Activated CD8-positive, alpha-beta memory T cell treated with anti-CD3 and anti-CD28 coated beads, Interleukin-2, amount 10 ng/mL, durations not matched to agents 7 days and 5 days (primary cell): ENCODE measurements at regions not wholly inside any gene's neighbourhood (a gene's known extent, or its start where the extent isn't known, plus 50 kb on each side); places are given as distances from the start of the nearest gene placed in this dataset.
"Not testable (repeated sequence)": the region's sequence is repeated elsewhere in the genome, so short reads cannot be mapped to it uniquely, and the experiment has no call there.

Experiments used
- ATAC-seq: fragments of 150-1000 bp; cut with Tn5 transposase; one replicate; pipeline ENCODE4 v1.10.0; 2021; ENCODE audit warnings: moderate library complexity
- CTCF ChIA-PET: fragments of 350-600 bp; sonication (Branson Sonifier 250); formaldehyde crosslinking; loops from one replicate; lab custom pipeline; 2021; ENCODE audit warnings: antibody characterized with exemption; lab: Charles Lee
- DNase-seq: peaks from one replicate; pipeline ENCODE4 v3.0.0-alpha.2; 2020
- H3K27ac Mint-ChIP-seq: one replicate; pipeline ENCODE4 v1.8.0; 2021; ENCODE audit warnings: mild to moderate bottlenecking, mixed read lengths
- H3K27me3 Mint-ChIP-seq: one replicate; pipeline ENCODE4 v1.8.0; 2021; ENCODE audit warnings: mixed read lengths
- H3K36me3 Mint-ChIP-seq: one replicate; pipeline ENCODE4 v1.8.0; 2021; ENCODE audit warnings: mild to moderate bottlenecking, mixed read lengths
- H3K4me1 Mint-ChIP-seq: one replicate; pipeline ENCODE4 v1.8.0; 2021; ENCODE audit warnings: mixed read lengths
- H3K4me3 Mint-ChIP-seq: one replicate; pipeline ENCODE4 v1.8.0; 2021; ENCODE audit warnings: mild to moderate bottlenecking, moderate library complexity, mixed read lengths
- H3K9me3 Mint-ChIP-seq: one replicate; pipeline ENCODE4 v1.8.0; 2022; ENCODE audit warnings: low read depth, mixed read lengths

DNA sequence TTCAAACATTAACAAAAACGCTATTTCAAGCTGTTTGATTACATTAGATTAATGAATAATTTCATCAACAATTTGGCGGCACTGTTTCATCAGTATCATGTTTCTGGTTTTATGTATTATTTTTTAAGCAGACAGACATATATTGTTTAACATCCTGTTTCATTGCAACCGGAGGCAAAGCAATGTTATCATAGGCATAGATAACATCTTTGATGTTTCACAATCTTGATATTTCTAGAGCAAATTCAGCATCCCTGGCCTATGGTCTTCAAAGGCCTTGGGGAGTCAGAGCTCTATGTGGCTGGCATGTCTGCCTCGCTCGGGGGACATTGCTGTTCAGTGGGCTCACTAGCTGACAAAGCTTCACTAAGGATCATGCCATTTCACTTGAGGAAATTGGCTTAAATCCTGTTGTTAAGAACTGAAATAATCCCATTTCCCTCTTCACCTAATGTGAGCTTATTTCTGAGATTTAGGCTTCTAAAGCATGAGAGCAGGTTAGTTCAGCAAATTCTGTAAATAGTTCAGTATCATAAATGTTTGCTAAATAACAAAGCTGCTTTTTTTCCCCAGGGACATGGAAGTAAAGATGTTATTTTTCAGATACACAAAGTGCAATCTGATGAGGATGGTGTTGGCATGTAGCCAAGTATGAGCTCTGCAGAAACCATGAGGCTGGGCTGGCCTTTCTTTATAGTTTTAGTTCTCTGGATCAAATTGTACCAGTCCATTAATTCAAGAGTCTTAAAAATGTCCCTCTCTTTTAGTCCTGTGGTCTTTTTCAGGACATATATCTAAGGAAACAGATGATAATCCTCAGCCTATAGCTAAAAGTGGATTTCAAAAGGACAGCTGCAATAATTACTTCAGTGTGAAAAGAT is 941.4 kb downstream of the PLOD2 start:
- no peak for DNase-seq
- Mint-ChIP-seq H3K27me3 (no peaks in the 10 kb centered on the region), H3K4me3 (no peak overlapping the region), H3K36me3 (no peaks in the 10 kb centered on the region), H3K4me1 (no peaks in the 10 kb centered on the region), H3K9me3 (peaks cover 7% of the 10 kb centered on the region), H3K27ac (no peak overlapping the region)
- ATAC-seq: no peak
- CTCF ChIA-PET: no interaction called here

DNA sequence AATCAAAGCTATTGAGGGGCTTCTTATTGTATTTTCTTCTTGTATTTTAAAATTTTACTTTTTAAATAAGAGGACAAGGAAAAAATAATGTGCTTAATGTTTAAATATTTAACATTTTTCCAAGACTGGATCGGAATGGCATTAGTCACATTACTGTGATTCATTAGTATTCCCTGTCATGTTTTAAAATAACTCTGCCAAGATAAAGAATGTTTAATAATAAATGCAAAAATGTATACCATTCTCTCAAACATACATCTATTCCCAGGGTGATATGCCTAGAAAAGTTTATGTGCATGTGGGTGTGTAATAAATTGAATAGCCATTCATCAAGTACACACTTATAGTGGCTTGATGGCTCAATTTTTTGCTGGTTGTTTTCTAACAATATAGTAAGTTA is 936.1 kb downstream of the PLOD2 start:
- H3K9me3 Mint-ChIP-seq: peaks cover 9% of the 10 kb centered on the region
- DNase-seq (no peak), ATAC-seq (no peak)
- no peaks in the 10 kb centered on the region for H3K27me3 Mint-ChIP-seq
- CTCF ChIA-PET: no interaction called here
- no peaks in the 10 kb centered on the region for H3K36me3 Mint-ChIP-seq
- H3K4me3 Mint-ChIP-seq: no peak overlapping the region
- H3K27ac Mint-ChIP-seq: no peak overlapping the region
- no peaks in the 10 kb centered on the region for H3K4me1 Mint-ChIP-seq

- H3K36me3 Mint-ChIP-seq: no peaks in the 10 kb centered on the region
- no peak overlapping the region for H3K4me3 Mint-ChIP-seq
- no peaks in the 10 kb centered on the region for H3K27me3 Mint-ChIP-seq
- no peak overlapping the region for H3K27ac Mint-ChIP-seq
- DNase-seq: no peak
- H3K9me3 Mint-ChIP-seq: peaks cover 5% of the 10 kb centered on the region
- no peaks in the 10 kb centered on the region for H3K4me1 Mint-ChIP-seq
- CTCF ChIA-PET: no interaction called here
- no peak for ATAC-seq
Measured at GRCh38 chr3:145243875-145244274, 917.1 kb downstream of the PLOD2 start.

DNA sequence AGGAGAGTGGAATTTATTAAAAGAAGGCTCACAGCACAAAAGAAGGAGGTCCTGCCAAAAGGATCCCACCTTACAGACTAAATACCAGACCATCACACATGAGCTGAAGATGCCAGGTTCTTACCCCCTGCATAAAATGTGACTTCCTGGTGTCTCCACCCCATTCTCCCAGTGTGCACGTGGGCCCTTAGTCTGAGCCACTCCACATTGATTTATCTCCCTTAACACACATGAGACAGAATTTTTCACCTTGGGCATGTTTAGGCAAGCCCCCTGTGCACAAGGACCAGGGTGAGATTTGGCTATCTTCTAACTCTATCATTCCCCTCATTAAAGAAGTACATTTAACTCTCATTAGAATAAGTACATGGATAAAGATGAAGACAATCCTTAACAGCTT is 916.7 kb downstream of the PLOD2 start:
- Mint-ChIP-seq H3K27me3 (no peaks in the 10 kb centered on the region), H3K9me3 (peaks cover 9% of the 10 kb centered on the region)
- ATAC-seq: no peak

GRCh38 chr3:145246291-145246690 is 914.7 kb downstream of the PLOD2 start:
- no peak for ATAC-seq
- no peak overlapping the region for H3K27ac Mint-ChIP-seq
- no peak for DNase-seq
- H3K36me3 Mint-ChIP-seq: no peaks in the 10 kb centered on the region
- CTCF ChIA-PET: no interaction called here
- H3K4me3 Mint-ChIP-seq: no peak overlapping the region
- peaks cover 12% of the 10 kb centered on the region for H3K9me3 Mint-ChIP-seq
- no peaks in the 10 kb centered on the region for H3K27me3 Mint-ChIP-seq
- no peaks in the 10 kb centered on the region for H3K4me1 Mint-ChIP-seq

More for the DNA sequence above, 916.7 kb downstream of the PLOD2 start:
- Mint-ChIP-seq H3K36me3 (no peaks in the 10 kb centered on the region), H3K27ac (no peak overlapping the region), H3K4me3 (no peak overlapping the region), H3K4me1 (no peaks in the 10 kb centered on the region)
- CTCF ChIA-PET: no interaction called here
- DNase-seq: no peak

GRCh38 chr3:145248928-145249327 is 912.1 kb downstream of the PLOD2 start:
- CTCF ChIA-PET: no interaction called here
- no peak overlapping the region for H3K27ac Mint-ChIP-seq
- ATAC-seq (no peak), DNase-seq (no peak)
- no peak overlapping the region for H3K4me3 Mint-ChIP-seq
- H3K36me3 Mint-ChIP-seq: no peaks in the 10 kb centered on the region
- H3K4me1 Mint-ChIP-seq: no peaks in the 10 kb centered on the region
- no peaks in the 10 kb centered on the region for H3K27me3 Mint-ChIP-seq
- H3K9me3 Mint-ChIP-seq: peaks cover 14% of the 10 kb centered on the region

DNA sequence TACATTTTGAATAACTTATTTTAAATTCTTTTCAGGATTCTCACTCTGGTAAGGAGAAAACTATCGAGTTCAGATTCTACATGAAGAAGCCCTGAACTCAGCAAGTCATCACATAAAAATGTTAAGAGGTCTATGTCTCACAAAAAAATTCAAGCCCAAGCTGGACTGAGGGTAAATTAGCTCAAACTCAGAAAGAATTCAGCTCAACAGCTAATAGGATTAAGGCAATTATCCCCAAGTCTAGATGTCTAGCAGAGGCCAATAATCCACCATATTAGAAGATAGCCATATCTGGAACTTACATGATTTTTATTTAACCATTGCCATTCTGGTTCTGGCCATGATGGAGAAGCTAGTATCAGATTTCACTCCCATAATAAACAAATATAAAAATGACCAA is 909.7 kb downstream of the PLOD2 start:
- H3K4me3 Mint-ChIP-seq: no peak overlapping the region
- H3K36me3 Mint-ChIP-seq: no peaks in the 10 kb centered on the region
- CTCF ChIA-PET: no interaction called here
- ATAC-seq (no peak), DNase-seq (no peak)
- no peaks in the 10 kb centered on the region for H3K27me3 Mint-ChIP-seq
- no peaks in the 10 kb centered on the region for H3K4me1 Mint-ChIP-seq
- no peak overlapping the region for H3K27ac Mint-ChIP-seq
- peaks cover 14% of the 10 kb centered on the region for H3K9me3 Mint-ChIP-seq

DNA sequence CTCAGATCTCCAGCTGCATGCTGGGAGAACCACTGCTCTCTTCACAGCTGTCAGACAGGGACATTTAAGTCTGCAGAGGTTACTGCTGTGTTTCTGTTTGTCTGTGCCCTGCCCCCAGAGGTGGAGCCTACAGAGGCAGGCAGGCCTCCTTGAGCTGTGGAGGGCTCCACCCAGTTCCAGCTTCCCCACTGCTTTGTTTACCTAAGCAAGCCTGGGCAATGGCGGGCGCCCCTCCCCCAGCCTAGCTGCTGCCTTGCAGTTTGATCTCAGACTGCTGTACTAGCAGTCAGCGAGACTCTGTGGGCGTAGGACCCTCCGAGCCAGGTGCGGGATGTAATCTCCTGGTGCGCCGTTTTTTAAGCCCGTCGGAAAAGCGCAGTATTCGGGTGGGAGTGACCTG is 903.0 kb downstream of the PLOD2 start:
- H3K4me3 Mint-ChIP-seq, H3K36me3 Mint-ChIP-seq, H3K4me1 Mint-ChIP-seq, DNase-seq, H3K27me3 Mint-ChIP-seq, CTCF ChIA-PET, H3K9me3 Mint-ChIP-seq, ATAC-seq, H3K27ac Mint-ChIP-seq: not testable (repeated sequence)

DNA sequence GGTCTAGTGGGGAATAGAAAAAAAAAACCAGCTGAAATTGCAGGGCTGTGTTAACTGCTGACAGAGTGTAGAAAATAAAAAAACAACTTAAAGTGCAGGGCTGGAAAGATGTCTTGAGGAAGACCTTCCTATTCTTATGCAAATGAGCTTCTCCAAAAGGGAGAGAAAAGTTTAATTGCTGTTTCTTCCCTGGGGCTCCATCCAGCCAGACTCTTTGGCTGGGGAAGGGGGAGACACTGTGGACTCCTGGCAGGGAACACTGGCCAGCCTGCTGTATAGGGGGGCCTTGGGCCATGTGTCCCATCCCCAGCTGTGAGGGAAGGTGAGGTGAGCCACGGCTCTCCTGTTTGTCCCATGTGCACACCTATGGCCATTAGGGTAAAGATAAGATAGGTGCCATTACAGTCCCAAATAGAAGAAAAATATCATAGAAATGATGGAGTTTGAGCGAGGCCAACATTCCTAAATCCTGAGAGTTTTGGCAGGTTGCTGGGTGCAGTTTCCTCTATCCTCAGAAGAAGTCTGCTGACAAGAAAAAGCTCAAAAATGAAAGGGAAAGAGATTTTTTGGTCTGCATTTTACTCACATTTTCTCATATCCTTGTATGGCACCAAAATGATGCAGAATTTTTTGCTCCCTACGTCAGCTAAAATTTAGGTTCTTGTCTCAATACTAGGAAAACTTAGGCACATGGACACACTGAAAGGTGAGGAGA is 901.7 kb downstream of the PLOD2 start:
- no peak overlapping the region for H3K27ac Mint-ChIP-seq
- no peak for ATAC-seq
- CTCF ChIA-PET: no interaction called here
- no peaks in the 10 kb centered on the region for H3K9me3 Mint-ChIP-seq
- no peaks in the 10 kb centered on the region for H3K36me3 Mint-ChIP-seq
- no peak overlapping the region for H3K4me3 Mint-ChIP-seq
- H3K4me1 Mint-ChIP-seq: no peaks in the 10 kb centered on the region
- no peaks in the 10 kb centered on the region for H3K27me3 Mint-ChIP-seq
- no peak for DNase-seq

DNA sequence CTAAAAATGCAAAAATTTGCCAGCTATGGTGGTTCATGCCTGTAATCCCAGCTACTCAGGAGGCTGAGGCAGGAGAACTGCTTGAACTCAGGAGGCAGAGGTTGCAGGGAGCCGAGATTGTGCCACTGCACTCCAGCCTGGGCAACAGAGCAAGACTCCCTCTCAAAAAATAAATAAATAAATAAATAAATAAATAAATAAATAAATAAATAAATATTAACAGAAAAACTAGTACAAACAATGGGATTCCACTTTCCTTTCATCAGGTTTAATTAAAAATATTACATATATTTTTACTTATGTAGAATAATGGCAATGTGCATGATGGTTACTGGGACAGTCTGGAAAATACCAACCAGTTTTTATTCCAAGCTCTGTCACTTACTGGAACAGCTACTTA is 897.5 kb downstream of the PLOD2 start:
- H3K4me1 Mint-ChIP-seq, H3K36me3 Mint-ChIP-seq, CTCF ChIA-PET, DNase-seq, H3K27ac Mint-ChIP-seq, H3K27me3 Mint-ChIP-seq, H3K9me3 Mint-ChIP-seq, ATAC-seq, H3K4me3 Mint-ChIP-seq: not testable (repeated sequence)

- H3K36me3 Mint-ChIP-seq: no peaks in the 10 kb centered on the region
- no peaks in the 10 kb centered on the region for H3K4me1 Mint-ChIP-seq
- peaks cover 2% of the 10 kb centered on the region for H3K9me3 Mint-ChIP-seq
- no peaks in the 10 kb centered on the region for H3K27me3 Mint-ChIP-seq
- ATAC-seq: no peak
- CTCF ChIA-PET: no interaction called here
- DNase-seq: no peak
- H3K4me3 Mint-ChIP-seq: no peak overlapping the region
- H3K27ac Mint-ChIP-seq: no peak overlapping the region
Measured at GRCh38 chr3:145266368-145266767, 894.6 kb downstream of the PLOD2 start.

GRCh38 chr3:145269106-145269505 is 891.9 kb downstream of the PLOD2 start:
- Mint-ChIP-seq H3K9me3 (peaks cover 2% of the 10 kb centered on the region), H3K4me1 (no peaks in the 10 kb centered on the region), H3K27ac (no peak overlapping the region), H3K4me3 (no peak overlapping the region), H3K36me3 (no peaks in the 10 kb centered on the region), H3K27me3 (no peaks in the 10 kb centered on the region)
- DNase-seq: no peak
- CTCF ChIA-PET: no interaction called here
- no peak for ATAC-seq

DNA sequence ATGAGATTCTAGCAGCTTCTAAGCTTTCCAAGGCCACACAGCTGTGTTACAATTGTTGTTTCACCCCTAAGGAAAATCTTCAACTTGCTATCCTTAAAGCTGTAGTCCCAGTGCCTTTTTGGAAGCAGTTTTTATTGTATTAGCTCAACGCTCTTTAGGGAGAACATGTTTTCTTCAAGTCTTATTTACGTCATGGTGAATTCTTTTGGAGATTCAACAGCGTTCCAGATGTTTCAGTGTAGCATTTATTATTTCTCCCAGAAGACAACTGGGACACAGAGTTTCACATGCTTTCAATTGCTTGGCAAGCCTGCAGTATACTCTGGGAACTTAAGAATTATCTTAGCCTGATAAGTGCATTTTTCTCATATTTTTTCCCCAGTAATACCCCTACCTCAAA is 888.3 kb downstream of the PLOD2 start:
- ATAC-seq: no peak
- Mint-ChIP-seq H3K27ac (no peak overlapping the region), H3K36me3 (no peaks in the 10 kb centered on the region), H3K4me1 (no peaks in the 10 kb centered on the region), H3K9me3 (peaks cover 7% of the 10 kb centered on the region), H3K27me3 (no peaks in the 10 kb centered on the region), H3K4me3 (no peak overlapping the region)
- DNase-seq: no peak
- CTCF ChIA-PET: no interaction called here

GRCh38 chr3:145282505-145282904 is 878.5 kb downstream of the PLOD2 start:
- DNase-seq (no peak), ATAC-seq (no peak)
- no peak overlapping the region for H3K27ac Mint-ChIP-seq
- peaks cover 3% of the 10 kb centered on the region for H3K9me3 Mint-ChIP-seq
- no peaks in the 10 kb centered on the region for H3K4me1 Mint-ChIP-seq
- no peak overlapping the region for H3K4me3 Mint-ChIP-seq
- H3K27me3 Mint-ChIP-seq: no peaks in the 10 kb centered on the region
- no peaks in the 10 kb centered on the region for H3K36me3 Mint-ChIP-seq
- CTCF ChIA-PET: no interaction called here
